Liver (tissue), 3 donors: ENCODE measurements at regions not wholly inside any gene's neighbourhood (a gene's known extent, or its start where the extent isn't known, plus 50 kb on each side); places are given as distances from the start of the nearest gene placed in this dataset.

Experiments used
- FOXA2 ChIP-seq: IDR thresholded peaks from 2 replicates; pipeline ENCODE4 v1.6.1; 2016; ENCODE audit warnings: antibody characterized with exemption
- HNF4A ChIP-seq, 2 donors: conservative IDR thresholded peaks; 2 replicates each; pipeline ENCODE4 v1.6.1; 2016; ENCODE audit warnings: antibody characterized with exemption in 2 of 2, mild to moderate bottlenecking in 2 of 2
- JUND ChIP-seq, 2 donors: IDR thresholded peaks; 2 replicates each; pipeline ENCODE4 v1.6.1; 2016; ENCODE audit warnings: antibody characterized with exemption in 2 of 2
- NR2F2 ChIP-seq: IDR thresholded peaks from 2 replicates; pipeline ENCODE4 v1.6.1; 2016; ENCODE audit warnings: antibody characterized with exemption
- RXRA ChIP-seq, 2 donors: IDR thresholded peaks; 2 replicates each; pipeline ENCODE4 v1.6.1; 2017 to 2018; ENCODE audit warnings: antibody characterized with exemption in 2 of 2, mild to moderate bottlenecking in 1 of 2
- SP1 ChIP-seq: IDR thresholded peaks from 2 replicates; pipeline ENCODE4 v1.6.1; 2018; ENCODE audit warnings: antibody characterized with exemption, mild to moderate bottlenecking
- TAF1 ChIP-seq: conservative IDR thresholded peaks from 2 replicates; pipeline ENCODE4 v1.6.1; 2016; ENCODE audit warnings: antibody characterized with exemption, mild to moderate bottlenecking
- YY1 ChIP-seq: IDR thresholded peaks from 2 replicates; pipeline ENCODE4 v1.6.1; 2016; ENCODE audit warnings: antibody characterized with exemption, mild to moderate bottlenecking
- TF ChIP-seq, protein P1 (sequence below): IDR thresholded peaks from 2 replicates; pipeline ENCODE4 v1.6.1; 2016; ENCODE audit warnings: antibody characterized with exemption, mild to moderate bottlenecking
- TF ChIP-seq, protein P2 (sequence below): fragments of 150-350 bp; IDR thresholded peaks from 2 replicates; pipeline ENCODE4 v1.5.1; 2017; ENCODE audit warnings: improper control_type of control experiment, low read depth, low read length; ENCODE audit not compliant: missing input control
- TF ChIP-seq, protein P3 (sequence below): IDR thresholded peaks from 2 replicates; pipeline ENCODE4 v1.6.1; 2016; ENCODE audit warnings: antibody characterized with exemption
- TF ChIP-seq, protein P4 (sequence below): IDR thresholded peaks from 2 replicates; pipeline ENCODE4 v1.6.1; 2016; ENCODE audit warnings: antibody characterized with exemption
- TF ChIP-seq, protein P5 (sequence below): IDR thresholded peaks from 2 replicates; pipeline ENCODE4 v1.6.1; 2016; ENCODE audit warnings: antibody characterized with exemption
- donor health status: healthy.
- donor health status: healthy.

DNA sequence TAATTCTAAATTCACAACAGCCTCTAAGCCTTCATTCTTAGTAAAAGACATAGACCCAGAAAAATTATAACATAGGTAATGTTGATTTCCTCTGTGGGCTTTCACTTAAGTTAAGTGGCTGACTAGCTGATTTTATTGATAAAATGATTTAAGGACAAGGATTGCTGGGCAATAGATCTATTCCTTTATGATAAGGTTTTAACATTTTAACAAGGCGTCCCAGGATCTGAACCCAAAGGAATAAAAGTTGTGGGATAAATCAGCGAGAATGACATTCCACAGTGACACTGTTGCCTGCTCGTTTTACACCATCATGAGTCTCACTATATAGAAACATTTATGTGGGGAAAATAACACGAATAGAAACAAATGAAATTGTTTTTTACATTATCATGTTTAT is 1151.0 kb downstream of the ZPLD1 start:
- TF ChIP-seq, protein P1, sequence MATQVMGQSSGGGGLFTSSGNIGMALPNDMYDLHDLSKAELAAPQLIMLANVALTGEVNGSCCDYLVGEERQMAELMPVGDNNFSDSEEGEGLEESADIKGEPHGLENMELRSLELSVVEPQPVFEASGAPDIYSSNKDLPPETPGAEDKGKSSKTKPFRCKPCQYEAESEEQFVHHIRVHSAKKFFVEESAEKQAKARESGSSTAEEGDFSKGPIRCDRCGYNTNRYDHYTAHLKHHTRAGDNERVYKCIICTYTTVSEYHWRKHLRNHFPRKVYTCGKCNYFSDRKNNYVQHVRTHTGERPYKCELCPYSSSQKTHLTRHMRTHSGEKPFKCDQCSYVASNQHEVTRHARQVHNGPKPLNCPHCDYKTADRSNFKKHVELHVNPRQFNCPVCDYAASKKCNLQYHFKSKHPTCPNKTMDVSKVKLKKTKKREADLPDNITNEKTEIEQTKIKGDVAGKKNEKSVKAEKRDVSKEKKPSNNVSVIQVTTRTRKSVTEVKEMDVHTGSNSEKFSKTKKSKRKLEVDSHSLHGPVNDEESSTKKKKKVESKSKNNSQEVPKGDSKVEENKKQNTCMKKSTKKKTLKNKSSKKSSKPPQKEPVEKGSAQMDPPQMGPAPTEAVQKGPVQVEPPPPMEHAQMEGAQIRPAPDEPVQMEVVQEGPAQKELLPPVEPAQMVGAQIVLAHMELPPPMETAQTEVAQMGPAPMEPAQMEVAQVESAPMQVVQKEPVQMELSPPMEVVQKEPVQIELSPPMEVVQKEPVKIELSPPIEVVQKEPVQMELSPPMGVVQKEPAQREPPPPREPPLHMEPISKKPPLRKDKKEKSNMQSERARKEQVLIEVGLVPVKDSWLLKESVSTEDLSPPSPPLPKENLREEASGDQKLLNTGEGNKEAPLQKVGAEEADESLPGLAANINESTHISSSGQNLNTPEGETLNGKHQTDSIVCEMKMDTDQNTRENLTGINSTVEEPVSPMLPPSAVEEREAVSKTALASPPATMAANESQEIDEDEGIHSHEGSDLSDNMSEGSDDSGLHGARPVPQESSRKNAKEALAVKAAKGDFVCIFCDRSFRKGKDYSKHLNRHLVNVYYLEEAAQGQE: no peak
- TF ChIP-seq, protein P2, sequence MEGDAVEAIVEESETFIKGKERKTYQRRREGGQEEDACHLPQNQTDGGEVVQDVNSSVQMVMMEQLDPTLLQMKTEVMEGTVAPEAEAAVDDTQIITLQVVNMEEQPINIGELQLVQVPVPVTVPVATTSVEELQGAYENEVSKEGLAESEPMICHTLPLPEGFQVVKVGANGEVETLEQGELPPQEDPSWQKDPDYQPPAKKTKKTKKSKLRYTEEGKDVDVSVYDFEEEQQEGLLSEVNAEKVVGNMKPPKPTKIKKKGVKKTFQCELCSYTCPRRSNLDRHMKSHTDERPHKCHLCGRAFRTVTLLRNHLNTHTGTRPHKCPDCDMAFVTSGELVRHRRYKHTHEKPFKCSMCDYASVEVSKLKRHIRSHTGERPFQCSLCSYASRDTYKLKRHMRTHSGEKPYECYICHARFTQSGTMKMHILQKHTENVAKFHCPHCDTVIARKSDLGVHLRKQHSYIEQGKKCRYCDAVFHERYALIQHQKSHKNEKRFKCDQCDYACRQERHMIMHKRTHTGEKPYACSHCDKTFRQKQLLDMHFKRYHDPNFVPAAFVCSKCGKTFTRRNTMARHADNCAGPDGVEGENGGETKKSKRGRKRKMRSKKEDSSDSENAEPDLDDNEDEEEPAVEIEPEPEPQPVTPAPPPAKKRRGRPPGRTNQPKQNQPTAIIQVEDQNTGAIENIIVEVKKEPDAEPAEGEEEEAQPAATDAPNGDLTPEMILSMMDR: no peak
- TF ChIP-seq, protein P3, sequence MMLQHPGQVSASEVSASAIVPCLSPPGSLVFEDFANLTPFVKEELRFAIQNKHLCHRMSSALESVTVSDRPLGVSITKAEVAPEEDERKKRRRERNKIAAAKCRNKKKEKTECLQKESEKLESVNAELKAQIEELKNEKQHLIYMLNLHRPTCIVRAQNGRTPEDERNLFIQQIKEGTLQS: no peak
- TF ChIP-seq NR2F2: no peak
- TF ChIP-seq RXRA (IDR thresholded peaks at IDR 0.05): no peak
- no peak for TF ChIP-seq YY1
- TF ChIP-seq, protein P4, sequence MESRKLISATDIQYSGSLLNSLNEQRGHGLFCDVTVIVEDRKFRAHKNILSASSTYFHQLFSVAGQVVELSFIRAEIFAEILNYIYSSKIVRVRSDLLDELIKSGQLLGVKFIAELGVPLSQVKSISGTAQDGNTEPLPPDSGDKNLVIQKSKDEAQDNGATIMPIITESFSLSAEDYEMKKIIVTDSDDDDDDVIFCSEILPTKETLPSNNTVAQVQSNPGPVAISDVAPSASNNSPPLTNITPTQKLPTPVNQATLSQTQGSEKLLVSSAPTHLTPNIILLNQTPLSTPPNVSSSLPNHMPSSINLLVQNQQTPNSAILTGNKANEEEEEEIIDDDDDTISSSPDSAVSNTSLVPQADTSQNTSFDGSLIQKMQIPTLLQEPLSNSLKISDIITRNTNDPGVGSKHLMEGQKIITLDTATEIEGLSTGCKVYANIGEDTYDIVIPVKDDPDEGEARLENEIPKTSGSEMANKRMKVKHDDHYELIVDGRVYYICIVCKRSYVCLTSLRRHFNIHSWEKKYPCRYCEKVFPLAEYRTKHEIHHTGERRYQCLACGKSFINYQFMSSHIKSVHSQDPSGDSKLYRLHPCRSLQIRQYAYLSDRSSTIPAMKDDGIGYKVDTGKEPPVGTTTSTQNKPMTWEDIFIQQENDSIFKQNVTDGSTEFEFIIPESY: no peak
- TF ChIP-seq SP1: no peak
- TF ChIP-seq JUND (IDR thresholded peaks at IDR 0.05): no peak
- TF ChIP-seq, protein P5, sequence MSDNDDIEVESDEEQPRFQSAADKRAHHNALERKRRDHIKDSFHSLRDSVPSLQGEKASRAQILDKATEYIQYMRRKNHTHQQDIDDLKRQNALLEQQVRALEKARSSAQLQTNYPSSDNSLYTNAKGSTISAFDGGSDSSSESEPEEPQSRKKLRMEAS: no peak
- TF ChIP-seq FOXA2: no peak
- TF ChIP-seq TAF1: no peak
- no peak for TF ChIP-seq HNF4A (conservative IDR thresholded peaks at IDR 0.05)
